NCI-H1417 (cell line): ENCODE measurements at regions not wholly inside any gene's neighbourhood (a gene's known extent, or its start where the extent isn't known, plus 50 kb on each side); places are given as distances from the start of the nearest gene placed in this dataset.

Experiments used
- DNase-seq, 3 experiments: peaks; one replicate each; lab custom pipeline; 2025; lab: John Stamatoyannopoulos, UW

GRCh38 chr10:131650169-131650705, 250.6 kb upstream of the PPP2R2D start:
- DNase-seq, result peak in 1 of 3 experiments; percentile 7

GRCh38 chr10:131650771-131651673, 249.8 kb upstream of the PPP2R2D start:
- peak in 1 of 3 experiments; percentile 36 for DNase-seq

GRCh38 chr10:131651674-131652437, 249.0 kb upstream of the PPP2R2D start:
- peak in 1 of 3 experiments; percentile 36 for DNase-seq

- DNase-seq, result no peak
Observed at GRCh38 chr10:131652438-131653139, 248.2 kb upstream of the PPP2R2D start.

- DNase-seq, result no peak
Observed at GRCh38 chr10:131653140-131653539, 247.7 kb upstream of the PPP2R2D start.

GRCh38 chr10:131653554-131654470, 247.0 kb upstream of the PPP2R2D start:
- DNase-seq, result no peak

GRCh38 chr10:131654471-131655087, 246.2 kb upstream of the PPP2R2D start:
- no peak for DNase-seq

- no peak for DNase-seq
Observed at GRCh38 chr10:131655101-131655849, 245.5 kb upstream of the PPP2R2D start.

GRCh38 chr10:131656009-131656408, 244.8 kb upstream of the PPP2R2D start:
- no peak for DNase-seq

- no peak for DNase-seq
Observed at GRCh38 chr10:131656431-131656841, 244.4 kb upstream of the PPP2R2D start.

GRCh38 chr10:131657318-131657984, 243.4 kb upstream of the PPP2R2D start:
- no peak for DNase-seq

- DNase-seq, result no peak
Observed at GRCh38 chr10:131657985-131658330, 242.8 kb upstream of the PPP2R2D start.

- DNase-seq, result no peak
Observed at GRCh38 chr10:131658476-131659110, 242.2 kb upstream of the PPP2R2D start.

- DNase-seq, result no peak
Observed at GRCh38 chr10:131660427-131660826, 240.4 kb upstream of the PPP2R2D start.

GRCh38 chr10:131662851-131663250, 238.0 kb upstream of the PPP2R2D start:
- DNase-seq, result no peak

GRCh38 chr10:131663351-131663750, 237.5 kb upstream of the PPP2R2D start:
- no peak for DNase-seq

GRCh38 chr10:131666091-131666490, 234.7 kb upstream of the PPP2R2D start:
- DNase-seq, result no peak

- no peak for DNase-seq
Observed at GRCh38 chr10:131667047-131667446, 233.8 kb upstream of the PPP2R2D start.

GRCh38 chr10:131667561-131667960, 233.2 kb upstream of the PPP2R2D start:
- DNase-seq, result no peak
